K562 (cell line): ENCODE measurements at regions not wholly inside any gene's neighbourhood (a gene's known extent, or its start where the extent isn't known, plus 50 kb on each side); places are given as distances from the start of the nearest gene placed in this dataset.
"Not testable (repeated sequence)": the region's sequence is repeated elsewhere in the genome, so short reads cannot be mapped to it uniquely, and the experiment has no call there.

Experiments
- BRF1 ChIP-seq: IDR thresholded peaks from 3 replicates; pipeline ENCODE4 v1.6.1; 2011; ENCODE audit warnings: borderline replicate concordance, mild to moderate bottlenecking; ENCODE audit not compliant: insufficient read length; ENCODE audit errors: extremely low read depth
- CCAR2 ChIP-seq: fragments of 200-400 bp; formaldehyde crosslinking; IDR thresholded peaks from 2 replicates; pipeline ENCODE4 v1.6.1; 2017; ENCODE audit warnings: mild to moderate bottlenecking, low read depth, low read length
- CTCF ChIP-seq, 3 experiments: IDR thresholded peaks in 2 of 3; conservative IDR thresholded peaks in 1 of 3; 2 replicates each; pipeline ENCODE4 v1.5.1; 2011 to 2012; ENCODE audit warnings: low read length in 3 of 3, mild to moderate bottlenecking in 3 of 3, control low read depth in 2 of 3, improper control_type of control experiment in 1 of 3, inconsistent platforms in 1 of 3, low read depth in 1 of 3, mixed read lengths in 1 of 3, moderate library complexity in 1 of 3; ENCODE audit not compliant: insufficient read depth in 2 of 3
- PHF21A ChIP-seq: fragments of 450-650 bp; IDR thresholded peaks from 2 replicates; pipeline ENCODE4 v1.6.1; 2017; ENCODE audit warnings: low read depth, borderline replicate concordance
- TARDBP ChIP-seq: fragments of 450-650 bp; IDR thresholded peaks from 2 replicates; pipeline ENCODE4 v1.6.1; 2016
- TEAD1 ChIP-seq, 2 experiments: fragments of 450-650 bp in 1 of 2; sonication (generic) in 1 of 2; formaldehyde crosslinking; IDR thresholded peaks; 2 replicates each; pipeline versions ENCODE4 v1.4.0 to v1.8.0; 2020 to 2022; ENCODE audit warnings: mild to moderate bottlenecking in 2 of 2, missing genetic modification reagents in 1 of 2
- ZNF274 ChIP-seq: IDR thresholded peaks from 2 replicates; pipeline ENCODE4 v1.6.1; 2011; ENCODE audit warnings: low read depth, mild to moderate bottlenecking, low read length, moderate library complexity, borderline replicate concordance
- TF ChIP-seq, protein P1 (sequence below): fragments of 450-650 bp; conservative IDR thresholded peaks from 2 replicates; pipeline ENCODE4 v1.6.1; 2016; ENCODE audit warnings: missing genetic modification characterization, low read depth, mild to moderate bottlenecking, control low read depth, missing compliant biosample characterization

DNA sequence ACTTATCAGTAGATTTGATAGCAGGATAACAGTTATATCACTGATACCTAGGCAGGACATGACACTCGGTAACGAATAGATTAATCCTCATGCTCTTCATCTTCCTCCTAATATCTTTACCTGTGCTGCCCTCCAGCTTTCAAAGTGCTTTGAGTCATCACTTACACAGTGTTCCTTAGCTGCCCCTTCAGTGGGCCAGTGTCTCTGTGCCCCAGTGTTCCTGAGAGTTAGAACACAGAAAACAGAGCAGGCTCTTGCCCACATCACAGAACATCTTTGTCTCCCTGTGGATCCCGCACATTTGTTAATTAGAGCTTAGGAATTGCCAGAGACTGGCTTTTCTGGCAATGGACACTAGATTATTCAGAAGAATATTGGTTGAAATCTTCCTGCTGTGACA lies 2864.7 kb upstream of the TEKT4 start:
- not testable (repeated sequence) for TF ChIP-seq CTCF (IDR thresholded peaks at IDR 0.05 in 2 of 3, conservative IDR thresholded peaks at IDR 0.05 in 1 of 3; ENCODE audit: insufficient read depth in 2 of 3, low read depth in 1 of 3, low read length in 3 of 3); PHF21A; ZNF274; TEAD1 (CRISPR knock-in tag; IDR thresholded peaks at IDR 0.05); BRF1; TARDBP; CCAR2
- TF ChIP-seq, protein P1, sequence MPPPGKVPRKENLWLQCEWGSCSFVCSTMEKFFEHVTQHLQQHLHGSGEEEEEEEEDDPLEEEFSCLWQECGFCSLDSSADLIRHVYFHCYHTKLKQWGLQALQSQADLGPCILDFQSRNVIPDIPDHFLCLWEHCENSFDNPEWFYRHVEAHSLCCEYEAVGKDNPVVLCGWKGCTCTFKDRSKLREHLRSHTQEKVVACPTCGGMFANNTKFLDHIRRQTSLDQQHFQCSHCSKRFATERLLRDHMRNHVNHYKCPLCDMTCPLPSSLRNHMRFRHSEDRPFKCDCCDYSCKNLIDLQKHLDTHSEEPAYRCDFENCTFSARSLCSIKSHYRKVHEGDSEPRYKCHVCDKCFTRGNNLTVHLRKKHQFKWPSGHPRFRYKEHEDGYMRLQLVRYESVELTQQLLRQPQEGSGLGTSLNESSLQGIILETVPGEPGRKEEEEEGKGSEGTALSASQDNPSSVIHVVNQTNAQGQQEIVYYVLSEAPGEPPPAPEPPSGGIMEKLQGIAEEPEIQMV (tag), result not testable (repeated sequence)
